ENCODE measurements at regions not wholly inside any gene's neighbourhood (a gene's known extent, or its start where the extent isn't known, plus 50 kb on each side); places are given as distances from the start of the nearest gene placed in this dataset.

GRCh38 chr4:37040816-37041215, 203.7 kb upstream of the NWD2 start:
- no peak for DNase-seq (ENCODE audit: low spot score)
- no peak for TF ChIP-seq CTCF (IDR thresholded peaks at IDR 0.05; ENCODE audit: extremely low read depth, missing control alignments)

- TF ChIP-seq CTCF (IDR thresholded peaks at IDR 0.05; ENCODE audit: extremely low read depth, missing control alignments): no peak
Measured at GRCh38 chr4:37043342-37043741, 201.2 kb upstream of the NWD2 start.

GRCh38 chr4:37051111-37051510, 193.4 kb upstream of the NWD2 start:
- no peak for DNase-seq (ENCODE audit: low spot score)

More at GRCh38 chr4:37043342-37043741, 201.2 kb upstream of the NWD2 start:
- DNase-seq (ENCODE audit: low spot score): no peak

GRCh38 chr4:37051866-37052265, 192.7 kb upstream of the NWD2 start:
- no peak for DNase-seq (ENCODE audit: low spot score)
- TF ChIP-seq CTCF (IDR thresholded peaks at IDR 0.05; ENCODE audit: extremely low read depth, missing control alignments): no peak

More at GRCh38 chr4:37051111-37051510, 193.4 kb upstream of the NWD2 start:
- no peak for TF ChIP-seq CTCF (IDR thresholded peaks at IDR 0.05; ENCODE audit: extremely low read depth, missing control alignments)

- no peak for DNase-seq (ENCODE audit: low spot score)
- no peak for TF ChIP-seq CTCF (IDR thresholded peaks at IDR 0.05; ENCODE audit: extremely low read depth, missing control alignments)
Measured at GRCh38 chr4:37054531-37055077, 189.9 kb upstream of the NWD2 start.

GRCh38 chr4:37058826-37059225, 185.7 kb upstream of the NWD2 start:
- DNase-seq (ENCODE audit: low spot score): no peak
- TF ChIP-seq CTCF (IDR thresholded peaks at IDR 0.05; ENCODE audit: extremely low read depth, missing control alignments): no peak

- DNase-seq (ENCODE audit: low spot score): no peak
- no peak for TF ChIP-seq CTCF (IDR thresholded peaks at IDR 0.05; ENCODE audit: extremely low read depth, missing control alignments)
Measured at GRCh38 chr4:37066159-37066558, 178.4 kb upstream of the NWD2 start.
